ENCODE measurements at regions not wholly inside any gene's neighbourhood (a gene's known extent, or its start where the extent isn't known, plus 50 kb on each side); places are given as distances from the start of the nearest gene placed in this dataset.

DNA sequence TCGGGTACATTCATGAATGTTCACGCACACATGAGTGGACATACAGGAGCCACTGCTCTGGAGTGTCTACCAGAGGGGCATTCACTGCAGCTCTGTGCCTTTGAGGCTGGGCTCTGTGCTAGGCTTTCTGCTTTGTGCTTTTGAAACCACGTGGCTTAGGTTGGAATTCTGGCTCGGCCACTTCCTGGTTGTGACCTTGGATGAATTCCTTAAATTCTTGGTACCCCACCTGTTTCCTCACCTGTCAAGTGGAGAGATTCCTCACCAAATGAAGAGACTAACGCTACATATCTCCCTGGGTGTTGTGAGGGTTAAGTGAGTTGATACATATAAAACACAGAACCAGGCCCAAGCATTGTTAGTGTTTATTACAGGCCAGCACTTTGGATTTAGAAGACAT is 842.8 kb downstream of the VRK1 start:
- Histone ChIP-seq H3K4me3 (ENCODE audit: low read length) (no peak overlapping the region), H3K27ac (ENCODE audit: low read depth, low read length) (no peak overlapping the region), H3K36me3 (ENCODE audit: control insufficient read depth, insufficient read depth, low read length) (no peaks in the 10 kb centered on the region), H3K9me3 (ENCODE audit: control insufficient read depth, low read length) (no peaks in the 10 kb centered on the region), H3K4me1 (ENCODE audit: control insufficient read depth, insufficient read depth, low read length) (peaks cover 16% of the 10 kb centered on the region), H3K9ac (ENCODE audit: extremely low read depth, low read length, poor library complexity, severe bottlenecking) (no peak overlapping the region), H3K27me3 (ENCODE audit: control insufficient read depth, insufficient read depth, low read length, poor library complexity, severe bottlenecking) (no peaks in the 10 kb centered on the region)
- peaks cover 70% of the 10 kb centered on the region for H3K4me1 Mint-ChIP-seq
- 78 to 80% methylated on average over 3 to 5 of the region's 5 CpGs for WGBS, 2 experiments (ENCODE audit: insufficient coverage in 1 of 2, insufficient read length in 1 of 2)
- DNase-seq: peak; percentile 80
- no peak overlapping the region for H3K4me3 Mint-ChIP-seq
- peaks cover 3% of the 10 kb centered on the region for H3K27me3 Mint-ChIP-seq (ENCODE audit: insufficient read depth)
- H3K27ac Mint-ChIP-seq: peak overlapping the region; percentile 82
- no peaks in the 10 kb centered on the region for H3K9me3 Mint-ChIP-seq
- TF ChIP-seq, protein P1, sequence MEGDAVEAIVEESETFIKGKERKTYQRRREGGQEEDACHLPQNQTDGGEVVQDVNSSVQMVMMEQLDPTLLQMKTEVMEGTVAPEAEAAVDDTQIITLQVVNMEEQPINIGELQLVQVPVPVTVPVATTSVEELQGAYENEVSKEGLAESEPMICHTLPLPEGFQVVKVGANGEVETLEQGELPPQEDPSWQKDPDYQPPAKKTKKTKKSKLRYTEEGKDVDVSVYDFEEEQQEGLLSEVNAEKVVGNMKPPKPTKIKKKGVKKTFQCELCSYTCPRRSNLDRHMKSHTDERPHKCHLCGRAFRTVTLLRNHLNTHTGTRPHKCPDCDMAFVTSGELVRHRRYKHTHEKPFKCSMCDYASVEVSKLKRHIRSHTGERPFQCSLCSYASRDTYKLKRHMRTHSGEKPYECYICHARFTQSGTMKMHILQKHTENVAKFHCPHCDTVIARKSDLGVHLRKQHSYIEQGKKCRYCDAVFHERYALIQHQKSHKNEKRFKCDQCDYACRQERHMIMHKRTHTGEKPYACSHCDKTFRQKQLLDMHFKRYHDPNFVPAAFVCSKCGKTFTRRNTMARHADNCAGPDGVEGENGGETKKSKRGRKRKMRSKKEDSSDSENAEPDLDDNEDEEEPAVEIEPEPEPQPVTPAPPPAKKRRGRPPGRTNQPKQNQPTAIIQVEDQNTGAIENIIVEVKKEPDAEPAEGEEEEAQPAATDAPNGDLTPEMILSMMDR (conservative IDR thresholded peaks at IDR 0.05): no peak
- no peaks in the 10 kb centered on the region for H3K36me3 Mint-ChIP-seq (ENCODE audit: low read depth)

DNA sequence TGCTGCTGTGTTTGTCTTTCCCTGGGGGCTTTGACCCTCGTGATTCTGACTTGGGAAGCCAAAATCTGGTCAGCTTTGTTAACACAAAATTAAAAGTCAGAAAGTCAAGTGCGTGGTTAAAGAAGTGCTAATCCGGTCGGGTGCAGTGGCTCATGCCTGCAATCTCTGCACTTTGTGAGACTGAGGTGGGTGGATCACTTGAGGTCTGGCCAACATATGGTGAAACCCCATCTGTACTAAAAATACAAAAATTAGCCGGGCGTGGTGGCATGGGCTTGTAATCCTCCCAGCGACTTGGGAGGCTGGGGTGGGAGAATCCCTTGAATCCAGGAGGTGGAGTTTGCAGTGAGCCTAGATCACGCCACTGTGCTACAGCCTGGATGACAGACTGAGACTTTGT is 844.6 kb downstream of the VRK1 start:
- Mint-ChIP-seq H3K27ac (no peak overlapping the region), H3K36me3 (ENCODE audit: low read depth) (no peaks in the 10 kb centered on the region), H3K4me3 (no peak overlapping the region), H3K27me3 (ENCODE audit: insufficient read depth) (peaks cover 3% of the 10 kb centered on the region), H3K4me1 (peaks cover 71% of the 10 kb centered on the region), H3K9me3 (no peaks in the 10 kb centered on the region)
- WGBS, 2 experiments (ENCODE audit: insufficient coverage in 1 of 2, insufficient read length in 1 of 2): 88 to 92% methylated on average over 6 to 8 of the region's 8 CpGs
- DNase-seq: no peak
- Histone ChIP-seq H3K4me3 (ENCODE audit: low read length) (no peak overlapping the region), H3K9ac (ENCODE audit: extremely low read depth, low read length, poor library complexity, severe bottlenecking) (no peak overlapping the region), H3K36me3 (ENCODE audit: control insufficient read depth, insufficient read depth, low read length) (no peaks in the 10 kb centered on the region), H3K27me3 (ENCODE audit: control insufficient read depth, insufficient read depth, low read length, poor library complexity, severe bottlenecking) (no peaks in the 10 kb centered on the region), H3K4me1 (ENCODE audit: control insufficient read depth, insufficient read depth, low read length) (peaks cover 16% of the 10 kb centered on the region), H3K9me3 (ENCODE audit: control insufficient read depth, low read length) (no peaks in the 10 kb centered on the region), H3K27ac (ENCODE audit: low read depth, low read length) (no peak overlapping the region)
- TF ChIP-seq, protein P1 (conservative IDR thresholded peaks at IDR 0.05): no peak

DNA sequence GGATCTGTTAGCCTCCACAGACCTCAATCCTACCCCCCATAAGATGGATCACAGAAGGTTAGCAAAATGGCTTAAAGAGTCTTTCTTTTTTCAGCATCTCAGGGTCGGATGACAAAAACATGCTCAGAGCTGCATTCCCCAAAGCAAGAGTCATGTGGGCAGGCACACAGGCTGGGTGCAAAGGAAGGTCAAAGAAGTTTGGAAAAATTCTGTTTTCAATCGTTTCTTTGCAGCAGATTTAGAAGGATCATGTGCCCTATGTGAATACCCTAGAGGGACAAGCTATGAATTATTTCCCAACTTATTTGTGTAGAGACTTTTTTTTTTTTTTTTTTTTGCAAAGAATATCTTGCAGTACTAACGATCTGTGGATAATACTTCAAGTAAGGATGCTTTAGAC is 845.4 kb downstream of the VRK1 start:
- TF ChIP-seq, protein P1 (conservative IDR thresholded peaks at IDR 0.05): no peak
- Histone ChIP-seq H3K9ac (ENCODE audit: extremely low read depth, low read length, poor library complexity, severe bottlenecking) (no peak overlapping the region), H3K27ac (ENCODE audit: low read depth, low read length) (no peak overlapping the region), H3K4me1 (ENCODE audit: control insufficient read depth, insufficient read depth, low read length) (peaks cover 16% of the 10 kb centered on the region), H3K9me3 (ENCODE audit: control insufficient read depth, low read length) (no peaks in the 10 kb centered on the region), H3K27me3 (ENCODE audit: control insufficient read depth, insufficient read depth, low read length, poor library complexity, severe bottlenecking) (no peaks in the 10 kb centered on the region), H3K4me3 (ENCODE audit: low read length) (no peak overlapping the region), H3K36me3 (ENCODE audit: control insufficient read depth, insufficient read depth, low read length) (no peaks in the 10 kb centered on the region)
- no peaks in the 10 kb centered on the region for H3K9me3 Mint-ChIP-seq
- peaks cover 63% of the 10 kb centered on the region for H3K4me1 Mint-ChIP-seq
- H3K36me3 Mint-ChIP-seq (ENCODE audit: low read depth): no peaks in the 10 kb centered on the region
- no peak for DNase-seq
- WGBS, 2 experiments (ENCODE audit: insufficient coverage in 1 of 2, insufficient read length in 1 of 2): 75 to 92% methylated on average over 1 to 3 of the region's 3 CpGs
- H3K27ac Mint-ChIP-seq: no peak overlapping the region
- peaks cover 3% of the 10 kb centered on the region for H3K27me3 Mint-ChIP-seq (ENCODE audit: insufficient read depth)
- H3K4me3 Mint-ChIP-seq: no peak overlapping the region

All from endodermal cell (in vitro differentiated cells).